Lower leg skin (tissue), 3 donors: ENCODE measurements at regions not wholly inside any gene's neighbourhood (a gene's known extent, or its start where the extent isn't known, plus 50 kb on each side); places are given as distances from the start of the nearest gene placed in this dataset.

Experiments used
- CTCF ChIP-seq, 3 donors: fragments of 450-650 bp; IDR thresholded peaks; one replicate each; pipeline ENCODE4 v1.5.1; 2016; ENCODE audit warnings: antibody characterized with exemption in 3 of 3, mild to moderate bottlenecking in 3 of 3, moderate library complexity in 2 of 3
- POLR2A ChIP-seq, 2 donors: fragments of 450-650 bp; IDR thresholded peaks; one replicate each; pipeline ENCODE4 v1.6.1; 2016 to 2017; ENCODE audit warnings: antibody characterized with exemption in 2 of 2, mild to moderate bottlenecking in 1 of 2, moderate library complexity in 1 of 2

GRCh38 chr4:133855001-133855400 is 346.6 kb downstream of the PABPC4L start:
- TF ChIP-seq CTCF (IDR thresholded peaks at IDR 0.05) (no peak), POLR2A (IDR thresholded peaks at IDR 0.05) (no peak)
